ENCODE measurements at regions not wholly inside any gene's neighbourhood (a gene's known extent, or its start where the extent isn't known, plus 50 kb on each side); places are given as distances from the start of the nearest gene placed in this dataset.

GRCh38 chr10:78785066-78785465, 283.7 kb upstream of the ZMIZ1 start:
- no peak for DNase-seq (ENCODE audit: low read depth in 2 of 2)

DNA sequence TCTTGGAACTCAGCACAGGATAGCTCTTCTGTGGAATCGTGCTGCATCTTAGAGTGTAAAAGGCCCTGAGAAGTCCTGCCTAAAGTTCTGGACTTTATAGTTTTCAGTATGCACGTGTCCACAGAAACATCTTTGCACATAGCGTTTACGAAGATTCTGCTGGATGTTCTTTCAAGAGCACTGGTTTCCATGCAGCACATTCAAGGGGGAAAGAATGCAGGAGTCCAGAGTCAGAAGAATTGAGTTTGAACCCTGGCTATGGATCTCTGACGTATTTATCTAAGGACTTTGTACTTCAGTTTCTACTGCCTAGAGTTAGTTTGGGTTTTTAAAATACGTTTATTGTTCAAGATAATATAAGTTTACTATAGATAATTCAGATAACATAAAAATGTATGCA, 282.8 kb upstream of the ZMIZ1 start:
- DNase-seq (ENCODE audit: low read depth in 2 of 2) = no peak

DNA sequence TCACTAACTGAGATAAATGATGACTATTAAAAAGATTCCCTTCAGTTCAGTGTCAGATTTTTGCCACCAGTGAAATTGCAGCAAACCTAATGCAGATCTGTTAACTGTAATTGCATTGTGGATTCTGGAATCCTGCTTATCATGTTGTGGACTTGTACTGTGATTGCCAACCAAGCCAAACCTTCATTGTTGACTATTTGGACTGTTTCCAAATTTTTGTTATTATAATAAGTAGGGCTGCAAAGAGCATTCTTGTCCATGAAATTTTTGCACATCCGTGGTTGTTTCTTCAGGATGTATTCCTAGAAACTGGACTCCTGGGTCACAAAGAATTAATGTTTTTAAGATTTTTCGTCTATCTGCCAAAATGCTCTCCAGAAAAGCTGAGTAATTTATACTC, 281.6 kb upstream of the ZMIZ1 start:
- no peak for DNase-seq (ENCODE audit: low read depth in 2 of 2)

DNA sequence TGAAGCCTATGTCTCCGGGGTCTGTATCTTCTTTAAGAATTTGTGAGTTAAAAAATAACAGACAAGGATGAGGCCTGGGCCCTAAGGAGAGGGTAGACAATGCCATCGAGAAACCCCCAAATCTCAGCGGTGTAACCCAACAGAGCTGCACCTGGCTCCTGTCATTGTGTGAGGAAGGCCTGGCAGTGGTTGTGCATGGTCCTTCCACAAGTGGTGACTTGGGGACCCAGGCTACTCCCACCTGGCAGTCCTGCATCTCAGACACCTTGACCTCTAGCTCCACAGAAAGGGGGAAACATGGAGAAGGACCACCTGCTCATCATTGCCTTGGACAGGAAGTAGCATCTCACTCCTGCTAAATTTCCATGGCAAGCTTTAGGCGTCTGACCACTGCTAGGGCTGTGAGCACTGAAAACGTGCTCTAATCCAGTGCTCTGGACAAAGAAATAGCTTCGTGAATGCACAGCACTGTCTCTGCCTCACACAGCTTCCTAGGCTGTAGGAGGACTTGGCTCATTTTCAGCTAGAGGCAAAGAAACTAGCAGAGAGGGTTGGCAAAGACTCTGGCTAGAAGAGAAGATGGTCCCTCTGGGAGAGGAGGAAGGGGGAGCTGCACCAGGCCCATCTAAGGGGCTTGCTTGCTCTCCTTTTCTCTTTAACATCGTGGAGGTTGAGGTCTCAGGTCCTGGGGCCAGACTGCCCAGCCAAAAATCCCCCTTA, 273.9 kb upstream of the ZMIZ1 start:
- no peak for DNase-seq (ENCODE audit: low read depth in 2 of 2)

GRCh38 chr10:78798976-78799730, 269.6 kb upstream of the ZMIZ1 start:
- DNase-seq (ENCODE audit: low read depth in 2 of 2) = no peak

DNA sequence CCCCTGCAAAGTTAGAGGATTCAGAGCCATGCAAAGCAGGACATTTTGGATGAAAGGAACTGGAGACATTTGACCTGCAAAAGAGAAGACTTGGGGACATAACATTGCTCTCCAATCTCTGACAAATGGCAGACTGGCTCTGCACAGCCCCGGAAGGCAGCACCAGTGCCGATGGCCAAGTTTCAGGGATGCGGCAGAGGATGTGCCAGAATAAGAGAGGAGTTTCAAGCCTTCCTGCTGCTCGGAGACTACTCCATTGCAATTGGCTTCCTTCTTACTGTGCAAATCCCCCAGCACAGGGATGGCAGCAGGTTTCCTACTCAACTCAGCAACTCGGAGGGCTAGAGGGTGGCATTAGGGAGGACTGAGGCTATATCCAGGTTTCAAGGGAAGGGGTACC, 268.8 kb upstream of the ZMIZ1 start:
- no peak for DNase-seq (ENCODE audit: low read depth in 2 of 2)

DNA sequence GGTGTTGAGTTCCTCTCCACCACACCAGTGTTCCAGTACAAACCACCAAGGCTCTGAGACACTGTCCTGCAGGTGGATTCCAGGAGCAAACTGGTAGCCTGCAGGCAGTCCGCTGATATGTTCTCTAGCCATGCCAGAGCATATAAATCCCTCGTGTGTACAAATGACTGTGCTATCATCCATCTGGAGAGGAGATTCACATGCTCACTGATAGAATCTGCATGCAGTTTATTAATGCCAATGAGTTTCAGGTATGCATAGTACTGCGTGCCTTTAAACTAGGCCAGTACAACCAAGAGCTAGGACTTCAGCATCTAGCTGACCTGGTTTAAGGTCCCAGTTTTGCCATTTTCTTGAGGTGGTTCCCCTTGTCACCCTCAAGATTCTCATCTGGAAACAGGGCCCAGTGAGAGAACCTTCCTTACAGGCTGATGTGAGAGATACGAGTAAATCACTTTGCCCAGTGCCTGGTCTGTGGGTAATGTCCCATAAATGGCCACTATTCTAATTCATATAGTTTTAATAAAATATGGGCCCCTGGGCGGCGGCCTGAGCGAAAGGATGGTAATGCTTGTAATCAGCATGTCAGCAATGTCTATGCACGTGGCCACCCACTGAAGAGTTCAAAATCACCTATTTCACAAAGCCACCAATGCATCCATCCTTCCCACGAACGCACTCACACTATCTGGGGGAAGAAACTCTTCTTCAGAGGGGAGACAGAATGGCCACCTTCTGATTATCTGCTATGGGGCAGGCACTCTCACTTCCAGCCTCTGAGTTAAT, 268.0 kb upstream of the ZMIZ1 start:
- no peak for DNase-seq (ENCODE audit: low read depth in 2 of 2)

DNA sequence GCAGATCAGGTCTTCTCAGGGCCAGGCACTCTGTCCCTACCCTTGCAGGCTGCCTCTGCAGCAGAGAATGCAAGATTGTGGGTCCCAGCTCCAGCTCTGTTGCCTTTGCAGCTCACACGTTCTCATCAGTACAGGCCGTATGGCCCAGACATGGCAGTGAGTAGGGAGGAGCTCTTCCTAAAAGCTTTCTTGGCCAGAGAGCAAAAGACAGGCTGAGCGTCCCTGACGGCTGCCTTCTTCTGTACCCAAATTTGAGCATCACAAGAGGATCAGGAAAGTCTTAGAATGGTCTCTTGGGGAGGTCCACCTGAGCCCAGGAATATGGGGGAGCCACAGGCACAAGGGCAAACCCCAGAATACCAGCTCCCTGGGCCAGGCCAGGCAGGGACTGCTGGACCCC, 266.3 kb upstream of the ZMIZ1 start:
- no peak for DNase-seq (ENCODE audit: low read depth in 2 of 2)

- peak; percentile 82 to 83 for DNase-seq (ENCODE audit: low read depth in 2 of 2)
These were observed 265.9 kb upstream of the ZMIZ1 start for GRCh38 chr10:78802866-78803265.

DNA sequence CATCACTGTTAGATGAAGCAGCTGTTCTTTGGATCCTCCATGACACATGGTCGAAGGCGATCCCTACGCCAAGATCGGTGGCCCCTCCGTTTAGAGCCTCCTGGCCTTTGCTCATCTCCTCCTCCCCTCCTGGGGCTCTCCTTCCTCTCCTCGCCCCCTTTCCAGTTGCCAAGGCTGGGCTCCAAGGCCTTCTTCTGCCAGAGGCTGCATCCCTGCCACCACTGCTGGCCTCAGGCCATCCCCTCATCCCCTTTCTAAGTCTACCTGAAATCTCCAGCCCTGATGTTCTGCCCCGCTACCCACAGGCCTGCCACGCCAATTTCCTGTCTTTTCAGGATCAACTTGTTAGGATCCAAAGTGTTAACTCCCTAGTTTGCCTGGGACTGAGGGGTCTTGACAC, 265.1 kb upstream of the ZMIZ1 start:
- DNase-seq (ENCODE audit: low read depth in 2 of 2) = no peak

DNA sequence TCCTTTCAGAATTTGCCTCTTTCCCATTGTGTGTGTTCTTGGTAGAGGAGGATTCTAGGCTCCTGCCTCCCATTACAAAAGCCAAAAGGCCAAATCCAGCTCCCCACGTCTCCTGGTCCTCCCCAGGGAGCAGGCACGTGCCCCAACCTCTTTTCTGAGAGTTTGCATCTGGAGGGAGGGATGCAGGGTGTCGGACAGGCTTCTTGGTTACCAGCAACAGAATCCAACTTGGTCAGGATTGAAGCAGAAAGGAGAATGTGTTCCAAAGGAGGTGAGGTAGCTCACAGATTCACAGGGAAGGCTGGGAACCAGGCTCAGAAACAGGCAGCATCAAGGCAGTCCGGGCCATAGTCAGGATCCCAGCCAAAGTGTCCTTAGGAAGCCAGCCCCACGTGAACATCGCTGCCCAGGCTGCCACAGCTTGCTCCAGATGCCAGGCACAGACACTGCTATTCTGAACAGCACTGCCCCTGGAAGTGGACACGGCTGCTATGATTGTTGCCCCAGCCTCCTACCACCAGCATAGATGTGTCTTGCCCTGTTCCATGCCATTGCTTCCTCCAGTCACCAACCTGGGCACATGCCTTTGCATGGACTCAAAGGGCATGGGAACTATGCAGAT, 264.2 kb upstream of the ZMIZ1 start:
- DNase-seq (ENCODE audit: low read depth in 2 of 2) = no peak

DNA sequence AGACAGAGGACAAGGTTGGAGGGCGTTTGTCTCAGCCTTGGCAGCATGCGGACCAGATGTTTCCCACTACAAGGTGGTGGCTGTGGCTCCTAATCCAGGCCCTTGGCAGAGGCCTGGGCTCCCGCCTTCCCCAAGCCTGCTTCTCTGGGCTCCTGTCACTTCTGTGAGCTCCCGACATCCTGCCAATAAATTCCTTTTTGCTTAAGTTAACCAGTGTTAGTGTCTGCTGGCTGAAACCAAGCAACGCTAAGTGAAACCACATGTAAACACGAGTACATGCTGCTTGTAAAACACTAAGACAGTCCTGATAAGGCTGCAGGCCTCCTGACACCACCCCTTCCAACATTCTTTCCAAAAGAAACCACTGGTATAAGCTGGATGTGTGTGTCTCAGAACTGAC, 263.6 kb upstream of the ZMIZ1 start:
- peak; percentile 99 for DNase-seq (ENCODE audit: low read depth in 2 of 2)

DNA sequence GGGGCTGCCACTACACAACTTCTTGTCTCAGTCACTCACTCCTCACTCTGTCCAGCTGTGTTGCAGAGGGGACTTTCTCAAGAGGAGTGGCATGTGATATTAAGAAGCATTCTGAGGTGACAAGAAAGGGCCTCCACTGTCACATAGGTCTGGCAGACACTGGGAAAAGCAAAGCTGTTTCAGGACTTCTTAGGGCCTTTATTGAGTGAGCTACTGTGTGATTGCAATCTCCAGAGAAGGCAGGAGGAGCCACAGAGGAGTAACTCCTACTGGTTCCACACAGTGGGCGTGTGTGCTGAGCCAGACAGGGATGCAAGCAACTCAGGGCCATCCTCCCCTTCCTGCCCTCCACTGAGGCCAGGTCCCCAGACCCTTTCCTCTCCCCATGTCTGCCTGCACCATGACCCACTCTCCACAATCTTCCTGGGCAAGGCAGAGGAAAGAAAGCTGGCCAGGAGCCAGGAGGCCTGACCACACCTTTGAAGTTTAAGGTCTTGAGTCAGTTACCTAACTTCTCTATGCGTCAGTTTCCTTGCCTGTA, 262.0 kb upstream of the ZMIZ1 start:
- DNase-seq (ENCODE audit: low read depth in 2 of 2) = no peak

- no peak for DNase-seq (ENCODE audit: low read depth in 2 of 2)
These were observed 261.1 kb upstream of the ZMIZ1 start for GRCh38 chr10:78807504-78808203.

- DNase-seq (ENCODE audit: low read depth in 2 of 2) = no peak
These were observed 260.5 kb upstream of the ZMIZ1 start for GRCh38 chr10:78808286-78808685.

GRCh38 chr10:78808736-78809367, 259.9 kb upstream of the ZMIZ1 start:
- no peak for DNase-seq (ENCODE audit: low read depth in 2 of 2)

DNA sequence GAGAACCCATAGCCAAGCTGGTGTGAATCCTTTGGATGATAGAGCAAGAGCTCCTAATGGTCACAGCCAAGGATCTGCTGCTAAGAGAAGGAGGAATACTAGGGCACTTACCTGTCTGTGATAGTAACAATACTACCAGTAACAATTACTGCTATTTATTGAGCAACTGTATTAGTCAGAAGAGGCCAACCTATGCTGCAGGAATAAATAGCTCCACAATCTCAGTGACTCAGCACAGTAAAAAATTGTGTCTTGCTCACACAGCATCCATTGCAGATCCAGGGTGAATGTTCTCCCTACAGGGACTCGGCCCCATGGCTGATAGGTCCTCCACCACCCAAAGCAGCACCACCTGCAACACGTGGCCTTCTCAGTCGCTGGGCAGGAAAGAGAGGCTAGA, 257.6 kb upstream of the ZMIZ1 start:
- DNase-seq (ENCODE audit: low read depth in 2 of 2) = no peak

DNA sequence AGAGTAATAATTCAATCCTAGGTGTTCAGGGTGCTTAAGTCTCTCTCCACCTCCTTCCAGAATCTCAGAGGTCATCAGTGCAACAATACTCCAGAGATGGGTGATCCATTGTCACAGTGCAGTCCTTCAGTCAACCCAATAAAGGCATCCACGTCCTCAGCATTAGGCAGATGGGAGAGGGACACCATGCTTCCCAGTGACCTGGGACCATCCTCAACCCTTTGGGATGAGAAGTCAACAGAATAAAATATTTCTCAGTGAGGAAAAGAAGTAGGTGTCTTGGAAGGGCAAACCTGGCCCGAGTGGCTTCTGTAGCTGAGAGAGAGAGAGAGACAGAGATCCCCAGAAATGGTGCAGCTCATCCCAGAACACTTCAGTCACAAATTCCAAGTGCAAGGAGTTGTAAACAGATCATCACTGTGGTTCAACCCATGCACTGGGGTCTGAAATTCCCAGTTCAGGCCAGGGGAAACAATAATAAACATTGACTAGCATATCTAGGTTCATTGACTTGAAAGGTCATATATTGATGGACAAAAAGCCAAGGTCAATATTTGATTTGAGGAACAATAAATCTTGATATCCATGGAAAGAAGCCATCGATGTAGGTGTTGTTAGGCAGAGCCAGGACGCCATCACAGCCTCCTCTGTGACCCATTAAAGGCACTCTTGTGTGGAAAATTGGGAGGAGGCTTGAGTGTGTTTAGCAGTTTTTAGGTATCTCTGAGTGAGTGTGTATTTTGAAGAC, 256.0 kb upstream of the ZMIZ1 start:
- DNase-seq (ENCODE audit: low read depth in 2 of 2) = no peak

GRCh38 chr10:78813526-78813925, 255.2 kb upstream of the ZMIZ1 start:
- no peak for DNase-seq (ENCODE audit: low read depth in 2 of 2)

DNA sequence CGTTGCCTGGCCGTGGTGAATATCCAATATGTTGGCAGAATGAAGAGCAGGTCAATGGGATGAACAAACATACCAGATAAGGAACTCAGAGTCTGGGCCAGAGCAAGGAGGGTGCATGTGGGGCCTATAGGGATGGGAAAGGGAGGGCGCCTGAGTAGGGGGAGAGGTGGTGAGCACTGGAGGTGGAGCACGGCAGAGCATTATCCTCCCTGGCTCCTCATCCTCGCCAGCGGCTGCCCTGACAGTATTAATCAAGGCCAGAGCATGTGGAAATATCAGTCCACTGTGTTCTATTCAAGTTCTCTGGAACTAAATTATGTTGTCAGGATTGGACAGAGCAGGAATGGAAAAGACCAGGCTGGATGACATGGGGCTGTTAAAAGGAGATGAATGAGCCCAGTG, 254.8 kb upstream of the ZMIZ1 start:
- DNase-seq (ENCODE audit: low read depth in 2 of 2) = no peak

All from fibroblast of skin of left quadriceps (primary cell).